HG02840 (cell line): ENCODE measurements at regions not wholly inside any gene's neighbourhood (a gene's known extent, or its start where the extent isn't known, plus 50 kb on each side); places are given as distances from the start of the nearest gene placed in this dataset.
A peak's percentile ranks its signal among the peaks of the same experiment; 100 is the strongest.
"Not testable (repeated sequence)": the region's sequence is repeated elsewhere in the genome, so short reads cannot be mapped to it uniquely, and the experiment has no call there.

Experiments
- ATAC-seq: cut with Tn5 transposase; IDR thresholded peaks from one replicate; pipeline ENCODE4 v1.9.1; 2021; ENCODE audit warnings: mild to moderate bottlenecking, moderate library complexity, moderate number of reproducible peaks; ENCODE audit not compliant: unreplicated experiment, low FRiP score

GRCh38 chr16:33583702-33584101 lies 124.3 kb downstream of the TP53TG3F start:
- ATAC-seq: not testable (repeated sequence)

- not testable (repeated sequence) for ATAC-seq
These were observed 129.2 kb downstream of the TP53TG3F start for GRCh38 chr16:33588589-33588988.

GRCh38 chr16:33593344-33593743 lies 133.9 kb downstream of the TP53TG3F start:
- not testable (repeated sequence) for ATAC-seq

GRCh38 chr16:33595074-33595473 lies 135.7 kb downstream of the TP53TG3F start:
- not testable (repeated sequence) for ATAC-seq

- peak; percentile 53 for ATAC-seq
These were observed 141.6 kb downstream of the TP53TG3F start for GRCh38 chr16:33601029-33601428.

- not testable (repeated sequence) for ATAC-seq
These were observed 164.2 kb downstream of the TP53TG3F start for GRCh38 chr16:33623535-33624077.

GRCh38 chr16:33628895-33629294 lies 169.5 kb downstream of the TP53TG3F start:
- ATAC-seq: not testable (repeated sequence)

- not testable (repeated sequence) for ATAC-seq
These were observed 172.3 kb downstream of the TP53TG3F start for GRCh38 chr16:33631713-33632112.

GRCh38 chr16:33634057-33634456 lies 174.6 kb downstream of the TP53TG3F start:
- not testable (repeated sequence) for ATAC-seq

GRCh38 chr16:33636760-33637159 lies 177.3 kb downstream of the TP53TG3F start:
- not testable (repeated sequence) for ATAC-seq

- peak; percentile 67 for ATAC-seq
These were observed 183.9 kb downstream of the TP53TG3F start for GRCh38 chr16:33643270-33643669.

GRCh38 chr16:33643698-33644381 lies 184.4 kb downstream of the TP53TG3F start:
- peak; percentile 29 for ATAC-seq

- ATAC-seq: not testable (repeated sequence)
These were observed 187.0 kb downstream of the TP53TG3F start for GRCh38 chr16:33646386-33646785.

- not testable (repeated sequence) for ATAC-seq
These were observed 196.3 kb downstream of the TP53TG3F start for GRCh38 chr16:33655756-33656155.

- ATAC-seq: peak; percentile 64
These were observed 197.0 kb downstream of the TP53TG3F start for GRCh38 chr16:33656394-33656793.

GRCh38 chr16:33657717-33658116 lies 198.3 kb downstream of the TP53TG3F start:
- ATAC-seq: not testable (repeated sequence)

GRCh38 chr16:33680791-33681190 lies 221.4 kb downstream of the TP53TG3F start:
- ATAC-seq: not testable (repeated sequence)

GRCh38 chr16:33700320-33700719 lies 240.9 kb downstream of the TP53TG3F start:
- not testable (repeated sequence) for ATAC-seq

GRCh38 chr16:33706845-33707590 lies 247.6 kb downstream of the TP53TG3F start:
- ATAC-seq: not testable (repeated sequence)

- not testable (repeated sequence) for ATAC-seq
These were observed 248.2 kb downstream of the TP53TG3F start for GRCh38 chr16:33707591-33707934.
